ENCODE measurements at regions not wholly inside any gene's neighbourhood (a gene's known extent, or its start where the extent isn't known, plus 50 kb on each side); places are given as distances from the start of the nearest gene placed in this dataset.

DNA sequence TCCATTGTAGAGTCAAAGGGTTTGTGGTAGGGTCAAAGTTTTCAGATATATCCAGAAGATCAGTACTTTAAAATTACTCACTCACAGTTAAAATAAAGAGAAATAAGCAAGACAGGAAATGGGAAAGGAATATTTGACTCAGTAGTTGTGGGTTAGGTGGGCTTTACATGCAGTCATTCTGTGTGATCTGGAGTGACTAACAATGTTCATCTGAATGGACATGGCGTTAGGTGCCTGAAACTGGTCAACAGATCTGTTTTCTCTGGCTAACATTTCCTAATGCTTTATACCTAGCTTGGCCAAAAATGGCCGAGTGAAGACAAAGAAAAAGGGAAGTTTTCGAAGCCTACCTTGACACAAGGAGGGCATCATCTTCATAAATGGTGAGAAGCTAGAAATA is 133.4 kb upstream of the SATB1 start:
- TF ChIP-seq, protein P1, sequence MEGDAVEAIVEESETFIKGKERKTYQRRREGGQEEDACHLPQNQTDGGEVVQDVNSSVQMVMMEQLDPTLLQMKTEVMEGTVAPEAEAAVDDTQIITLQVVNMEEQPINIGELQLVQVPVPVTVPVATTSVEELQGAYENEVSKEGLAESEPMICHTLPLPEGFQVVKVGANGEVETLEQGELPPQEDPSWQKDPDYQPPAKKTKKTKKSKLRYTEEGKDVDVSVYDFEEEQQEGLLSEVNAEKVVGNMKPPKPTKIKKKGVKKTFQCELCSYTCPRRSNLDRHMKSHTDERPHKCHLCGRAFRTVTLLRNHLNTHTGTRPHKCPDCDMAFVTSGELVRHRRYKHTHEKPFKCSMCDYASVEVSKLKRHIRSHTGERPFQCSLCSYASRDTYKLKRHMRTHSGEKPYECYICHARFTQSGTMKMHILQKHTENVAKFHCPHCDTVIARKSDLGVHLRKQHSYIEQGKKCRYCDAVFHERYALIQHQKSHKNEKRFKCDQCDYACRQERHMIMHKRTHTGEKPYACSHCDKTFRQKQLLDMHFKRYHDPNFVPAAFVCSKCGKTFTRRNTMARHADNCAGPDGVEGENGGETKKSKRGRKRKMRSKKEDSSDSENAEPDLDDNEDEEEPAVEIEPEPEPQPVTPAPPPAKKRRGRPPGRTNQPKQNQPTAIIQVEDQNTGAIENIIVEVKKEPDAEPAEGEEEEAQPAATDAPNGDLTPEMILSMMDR (IDR thresholded peaks at IDR 0.05 in 8 of 11, conservative IDR thresholded peaks at IDR 0.05 in 3 of 11) = no peak
- TF ChIP-seq POLR2A (IDR thresholded peaks at IDR 0.05) = no peak

Measured in spleen (tissue), 7 donors.